K562 (cell line): ENCODE measurements at regions not wholly inside any gene's neighbourhood (a gene's known extent, or its start where the extent isn't known, plus 50 kb on each side); places are given as distances from the start of the nearest gene placed in this dataset.

ENCODE experiments used
- ATAC-seq: fragments of 200-7000 bp; cut with Tn5 transposase; 3 replicates; pipeline ENCODE4 v1.9.1; 2020; ENCODE audit warnings: moderate library complexity
- BruUV-seq: library from RNA; stranded (reverse); fragments of 400-500 nt; replicated peaks from 2 replicates; lab custom pipeline; 2021; lab: Mats Ljungman, UMichigan
- CTCF ChIA-PET: fragments of 300-600 bp; formaldehyde crosslinking; extraction: SDS; loops from one replicate; lab custom pipeline; 2021; ENCODE audit warnings: low intra/inter-chr PET ratio; lab: Yijun Ruan, JAX
- POLR2A ChIA-PET: fragments of 300-600, 350-650 bp; sonication (Branson Sonifier 250); formaldehyde crosslinking; extraction: SDS; loops from one replicate; lab custom pipeline; 2021; ENCODE audit warnings: antibody characterized with exemption, inconsistent platforms; lab: Yijun Ruan, JAX
- DNase-seq, 4 experiments: peaks; one replicate each; pipeline versions ENCODE4 v3.0.0 to v3.0.0-alpha.2; 2011 to 2018; ENCODE audit warnings: low spot score in 3 of 4, mixed read lengths in 3 of 4; ENCODE audit errors: extremely low read depth in 1 of 4
- FAIRE-seq: peaks from 2 replicates; lab custom pipeline; 2011; peaks lifted over from hg19 to GRCh38; lab: Jason Lieb, UNC
- H2AFZ ChIP-seq: 2 replicates; pipeline ENCODE4 v1.6.0; 2011; ENCODE audit warnings: low read depth, low read length, control low read depth, inconsistent platforms
- H3K27ac ChIP-seq: fragments of 200-600 bp; 3 replicates; pipeline ENCODE4 v1.8.0; 2011; ENCODE audit warnings: low read depth, mild to moderate bottlenecking, control low read depth, inconsistent platforms, low read length, moderate library complexity, mixed read lengths; ENCODE audit errors: extremely low read depth
- H3K27me3 ChIP-seq, 2 experiments: fragments of 300-600 bp in 1 of 2; 2 replicates in 1 of 2; 3 replicates in 1 of 2; pipeline versions ENCODE4 v1.6.0 to v1.8.0; 2011; ENCODE audit warnings: inconsistent platforms in 2 of 2, low read length in 2 of 2, mild to moderate bottlenecking in 1 of 2, mixed read lengths in 1 of 2, moderate library complexity in 1 of 2; ENCODE audit not compliant: control insufficient read depth in 2 of 2, insufficient read depth in 2 of 2
- H3K36me3 ChIP-seq: fragments of 300-600 bp; 3 replicates; pipeline ENCODE4 v1.8.0; 2011; ENCODE audit warnings: mild to moderate bottlenecking, low read length, inconsistent platforms; ENCODE audit not compliant: control insufficient read depth, insufficient read depth
- H3K4me1 ChIP-seq, 2 experiments: fragments of 200-600 bp in 1 of 2; replicated peaks in 1 of 2; 2 replicates in 1 of 2; 3 replicates in 1 of 2; pipeline versions ENCODE4 v1.5.1 to v1.8.0; 2011; ENCODE audit warnings: inconsistent platforms in 2 of 2, low read length in 2 of 2, mild to moderate bottlenecking in 1 of 2, mixed read lengths in 1 of 2, moderate library complexity in 1 of 2; ENCODE audit not compliant: control insufficient read depth in 2 of 2, insufficient read depth in 2 of 2
- H3K4me2 ChIP-seq: 2 replicates; pipeline ENCODE4 v1.6.1; 2011; ENCODE audit warnings: low read length, control low read depth, inconsistent platforms, mixed read lengths; ENCODE audit not compliant: insufficient read depth
- H3K4me3 ChIP-seq: fragments of 200-600 bp; sonication (generic), shearing (Covaris generic); 2 replicates; pipeline ENCODE4 v1.5.1; 2016; ENCODE audit warnings: control low read depth, inconsistent platforms
- H3K79me2 ChIP-seq: fragments of 200-600 bp; 3 replicates; pipeline ENCODE4 v1.8.0; 2011; ENCODE audit warnings: low read length, inconsistent platforms; ENCODE audit not compliant: control insufficient read depth, insufficient read depth
- H3K9ac ChIP-seq, 2 experiments: 2 replicates each; pipeline versions ENCODE4 v1.6.0 to v1.6.1; 2011; ENCODE audit warnings: low read depth in 2 of 2, low read length in 2 of 2, control low read depth in 1 of 2, inconsistent platforms in 1 of 2, mild to moderate bottlenecking in 1 of 2, mixed read lengths in 1 of 2; ENCODE audit not compliant: insufficient read depth in 1 of 2
- H3K9me1 ChIP-seq: one replicate; pipeline ENCODE4 v1.6.0; 2011; ENCODE audit warnings: inconsistent platforms, mild to moderate bottlenecking, low read length, moderate library complexity; ENCODE audit not compliant: control insufficient read depth, insufficient read depth
- H3K9me3 ChIP-seq: replicated peaks from 2 replicates; pipeline ENCODE4 v1.5.1; 2011; ENCODE audit warnings: low read depth, low read length, inconsistent platforms; ENCODE audit not compliant: control insufficient read depth, insufficient read depth
- H4K20me1 ChIP-seq: replicated peaks from 2 replicates; pipeline ENCODE4 v1.6.1; 2011; ENCODE audit warnings: low read length, inconsistent platforms, mixed read lengths; ENCODE audit not compliant: control insufficient read depth, insufficient read depth
- BACH1 ChIP-seq: fragments of 200-800 bp; sonication (Bioruptor generic); IDR thresholded peaks from 2 replicates; pipeline ENCODE4 v1.6.1; 2016; ENCODE audit warnings: missing genetic modification characterization, missing compliant biosample characterization
- CC2D1A ChIP-seq: fragments of 450-650 bp; IDR thresholded peaks from 2 replicates; pipeline ENCODE4 v1.6.1; 2017; ENCODE audit warnings: mild to moderate bottlenecking
- CREB1 ChIP-seq, 2 experiments: sonication (generic) in 1 of 2; formaldehyde crosslinking in 1 of 2; IDR thresholded peaks; 2 replicates each; pipeline versions ENCODE4 v1.6.1 to v1.8.0; 2012 to 2022; ENCODE audit warnings: inconsistent platforms in 1 of 2, mild to moderate bottlenecking in 1 of 2, missing genetic modification reagents in 1 of 2, moderate library complexity in 1 of 2
- EZH2 ChIP-seq: IDR thresholded peaks from 2 replicates; pipeline ENCODE4 v1.6.1; 2012; ENCODE audit warnings: low read depth, mild to moderate bottlenecking, inconsistent platforms, low read length, borderline replicate concordance
- FOXO4 ChIP-seq: fragments of 450-650 bp; formaldehyde crosslinking; IDR thresholded peaks from 2 replicates; pipeline ENCODE4 v1.4.0; 2020; ENCODE audit warnings: mild to moderate bottlenecking, moderate library complexity
- HDAC1 ChIP-seq, 2 experiments: fragments of 450-650 bp; IDR thresholded peaks; 2 replicates each; pipeline ENCODE4 v1.6.1; 2016 to 2017; ENCODE audit warnings: inconsistent platforms in 1 of 2, mild to moderate bottlenecking in 1 of 2, moderate library complexity in 1 of 2
- ILK ChIP-seq: fragments of 450-650 bp; IDR thresholded peaks from 2 replicates; pipeline ENCODE4 v1.6.1; 2016; ENCODE audit warnings: missing genetic modification characterization, low read depth, mild to moderate bottlenecking, missing compliant biosample characterization, moderate library complexity, borderline replicate concordance
- NONO ChIP-seq, 2 experiments: fragments of 200-400 bp in 1 of 2; fragments of 450-650 bp in 1 of 2; formaldehyde crosslinking in 1 of 2; IDR thresholded peaks; 2 replicates each; pipeline ENCODE4 v1.6.1; 2017; ENCODE audit warnings: low read depth in 2 of 2, mild to moderate bottlenecking in 2 of 2, moderate library complexity in 2 of 2, low read length in 1 of 2
- PBX2 ChIP-seq, 2 experiments: IDR thresholded peaks in 1 of 2; conservative IDR thresholded peaks in 1 of 2; 2 replicates each; pipeline ENCODE4 v1.6.1; 2016; ENCODE audit warnings: low read depth in 2 of 2, mild to moderate bottlenecking in 1 of 2, missing compliant biosample characterization in 1 of 2, missing genetic modification characterization in 1 of 2, moderate library complexity in 1 of 2
- PCBP1 ChIP-seq: fragments of 200-400 bp; formaldehyde crosslinking; IDR thresholded peaks from 2 replicates; pipeline ENCODE4 v1.6.1; 2018; ENCODE audit warnings: mild to moderate bottlenecking, low read depth, low read length; ENCODE audit not compliant: poor library complexity, severe bottlenecking
- SMARCA5 ChIP-seq: fragments of 450-650 bp; IDR thresholded peaks from 2 replicates; pipeline ENCODE4 v1.6.1; 2016
- TAF7 ChIP-seq: fragments of 450-650 bp; IDR thresholded peaks from 2 replicates; pipeline ENCODE4 v1.6.1; 2016; ENCODE audit warnings: missing genetic modification characterization, missing compliant biosample characterization
- ZBTB34 ChIP-seq: fragments of 250-450 bp; sonication (Bioruptor Pico); IDR thresholded peaks from 2 replicates; pipeline ENCODE4 v1.8.0; 2021; ENCODE audit warnings: mild to moderate bottlenecking, moderate library complexity
- ZBTB43 ChIP-seq: sonication (generic); formaldehyde crosslinking; IDR thresholded peaks from 2 replicates; pipeline ENCODE4 v1.8.0; 2023; ENCODE audit warnings: mild to moderate bottlenecking, missing genetic modification reagents
- WGBS: fragments of 100-300 bp; shearing (Covaris generic); methylation state at CpG from one replicate; pipeline ENCODE4 v1.1.6; 2016; ENCODE audit warnings: low coverage, mixed read lengths; ENCODE audit not compliant: insufficient coverage; ENCODE audit errors: missing lambda C conversion rate; 5-methylcytosine and 5-hydroxymethylcytosine counted together
- in situ Hi-C: fragments of 300-500 bp; cut with MboI; formaldehyde crosslinking; loops from 4 replicates; pipeline ENCODE4 v1.15.0; 2018; ENCODE audit warnings: inconsistent platforms, mixed read lengths
- intact Hi-C: fragments of 100-400 bp; cut with micrococcal nuclease; formaldehyde crosslinking; loops from 2 replicates; pipeline ENCODE4 v1.14.2; 2022

GRCh38 chr13:105509981-105510762 lies 1025.3 kb downstream of the EFNB2 start:
- no peaks in the 10 kb centered on the region for H3K79me2 ChIP-seq
- H3K9ac ChIP-seq, result no peak overlapping the region
- POLR2A ChIA-PET, result interaction anchor here (0.6 kb wide), 1 partner anchor 15 kb away, joined by 3 read pairs; no protein-coding TSS in a partner anchor
- no peak overlapping the region for H3K27ac ChIP-seq
- no peaks in the 10 kb centered on the region for H4K20me1 ChIP-seq
- no peaks in the 10 kb centered on the region for H3K9me1 ChIP-seq
- in situ Hi-C loops, result no loop called here
- no peaks in the 10 kb centered on the region for H3K4me1 ChIP-seq
- ATAC-seq (no peak), DNase-seq (no peak), FAIRE-seq (no peak)
- no peak overlapping the region for H2AFZ ChIP-seq
- intact Hi-C loops, result no loop called here
- no peaks in the 10 kb centered on the region for H3K27me3 ChIP-seq
- 0% methylated on average over 7 of the region's 7 CpGs for WGBS
- BruUV-seq, result no TSS peak
- CTCF ChIA-PET, result no interaction called here
- no peak overlapping the region for H3K4me3 ChIP-seq
- H3K4me2 ChIP-seq, result no peak overlapping the region
- no peaks in the 10 kb centered on the region for H3K36me3 ChIP-seq
- no peaks in the 10 kb centered on the region for H3K9me3 ChIP-seq
- TF ChIP-seq HDAC1 (IDR thresholded peaks at IDR 0.05) (no peak), NONO (IDR thresholded peaks at IDR 0.05; ENCODE audit: low read depth in 2 of 2, low read length in 1 of 2) (no peak), PCBP1 (no peak), BACH1 (tag) (no peak), TAF7 (tag) (no peak), EZH2 (no peak), FOXO4 (no peak), ZBTB34 (CRISPR knock-in tag) (no peak), CC2D1A (no peak), PBX2 (CRISPR knock-in tag; IDR thresholded peaks at IDR 0.05; ENCODE audit: low read depth) (no peak), PBX2 (tag; conservative IDR thresholded peaks at IDR 0.05; ENCODE audit: low read depth) (no peak), SMARCA5 (no peak), CREB1 (IDR thresholded peaks at IDR 0.05) (no peak), CREB1 (CRISPR knock-in tag; IDR thresholded peaks at IDR 0.05) (no peak), ILK (tag) (no peak), ZBTB43 (CRISPR knock-in tag) (no peak)
